ENCODE measurements at regions not wholly inside any gene's neighbourhood (a gene's known extent, or its start where the extent isn't known, plus 50 kb on each side); places are given as distances from the start of the nearest gene placed in this dataset.

- TF ChIP-seq SIX4 (CRISPR knock-in tag; IDR thresholded peaks at IDR 0.05) (no peak), FUBP1 (CRISPR knock-in tag; IDR thresholded peaks at IDR 0.05; ENCODE audit: borderline replicate concordance) (no peak), MZF1 (CRISPR knock-in tag; IDR thresholded peaks at IDR 0.05; ENCODE audit: borderline replicate concordance) (no peak), ZNF691 (CRISPR knock-in tag; IDR thresholded peaks at IDR 0.05; ENCODE audit: borderline replicate concordance, low read depth) (0 out of 2 replicates have a peak, but pooled peaks have one; percentile 32), STAG1 (CRISPR knock-in tag; IDR thresholded peaks at IDR 0.05) (no peak), HNRNPUL1 (IDR thresholded peaks at IDR 0.05; ENCODE audit: low read depth, low read length) (no peak), IKZF4 (CRISPR knock-in tag; IDR thresholded peaks at IDR 0.05; ENCODE audit: borderline replicate concordance, low read depth, not compliant biosample characterization) (no peak), SNAI1 (CRISPR knock-in tag; IDR thresholded peaks at IDR 0.05; ENCODE audit: borderline replicate concordance) (no peak), ZNF33B (CRISPR knock-in tag; IDR thresholded peaks at IDR 0.05) (no peak), HBP1 (CRISPR knock-in tag; IDR thresholded peaks at IDR 0.05; ENCODE audit: low read depth) (no peak), PATZ1 (CRISPR knock-in tag; IDR thresholded peaks at IDR 0.05) (no peak), TGIF2 (CRISPR knock-in tag; IDR thresholded peaks at IDR 0.05) (no peak), ZNF20 (CRISPR knock-in tag; IDR thresholded peaks at IDR 0.05) (no peak), CREB1 (IDR thresholded peaks at IDR 0.05) (no peak), CREB1 (CRISPR knock-in tag; IDR thresholded peaks at IDR 0.05) (no peak), FOXO4 (CRISPR knock-in tag; conservative IDR thresholded peaks at IDR 0.05) (no peak), ZNF556 (CRISPR knock-in tag; IDR thresholded peaks at IDR 0.05; ENCODE audit: borderline replicate concordance) (no peak), ZNF124 (CRISPR knock-in tag; IDR thresholded peaks at IDR 0.05) (no peak), THAP9 (CRISPR knock-in tag; IDR thresholded peaks at IDR 0.05; ENCODE audit: borderline replicate concordance) (no peak)
Observed at GRCh38 chr17:68170246-68170645, 77.6 kb upstream of the AMZ2 start (continued).

Data from HepG2 (cell line).